HT1080 (cell line): ENCODE measurements at regions not wholly inside any gene's neighbourhood (a gene's known extent, or its start where the extent isn't known, plus 50 kb on each side); places are given as distances from the start of the nearest gene placed in this dataset.

Experiments
- DNase-seq: peaks from one replicate; pipeline ENCODE4 v3.0.0-alpha.2; 2015; ENCODE audit warnings: low read depth

- no peak for DNase-seq
Observed at GRCh38 chr1:103353391-103353790, 172.1 kb upstream of the RNPC3 start.

- no peak for DNase-seq
Observed at GRCh38 chr1:103348136-103348535, 177.4 kb upstream of the RNPC3 start.

- no peak for DNase-seq
Observed at GRCh38 chr1:103344930-103345329, 180.6 kb upstream of the RNPC3 start.

- DNase-seq = no peak
Observed at GRCh38 chr1:103341377-103341880, 184.1 kb upstream of the RNPC3 start.

GRCh38 chr1:103337779-103338178, 187.7 kb upstream of the RNPC3 start:
- no peak for DNase-seq

GRCh38 chr1:103336408-103336807, 189.1 kb upstream of the RNPC3 start:
- DNase-seq = no peak

- no peak for DNase-seq
Observed at GRCh38 chr1:103333141-103333540, 192.4 kb upstream of the RNPC3 start.

GRCh38 chr1:103327054-103327719, 198.3 kb upstream of the RNPC3 start:
- DNase-seq = no peak

GRCh38 chr1:103326595-103326994, 198.9 kb upstream of the RNPC3 start:
- no peak for DNase-seq

- no peak for DNase-seq
Observed at GRCh38 chr1:103309786-103310185, 201.5 kb upstream of the COL11A1 start.

- DNase-seq = no peak
Observed at GRCh38 chr1:103307751-103308150, 199.4 kb upstream of the COL11A1 start.

- DNase-seq = no peak
Observed at GRCh38 chr1:103283841-103284669, 175.7 kb upstream of the COL11A1 start.

GRCh38 chr1:103283371-103283770, 175.0 kb upstream of the COL11A1 start:
- no peak for DNase-seq

GRCh38 chr1:103275725-103276124, 167.4 kb upstream of the COL11A1 start:
- DNase-seq = no peak

- DNase-seq = no peak
Observed at GRCh38 chr1:103274886-103275285, 166.6 kb upstream of the COL11A1 start.

- no peak for DNase-seq
Observed at GRCh38 chr1:103273106-103273505, 164.8 kb upstream of the COL11A1 start.

- peak; percentile 65 for DNase-seq
Observed at GRCh38 chr1:103271471-103271870, 163.1 kb upstream of the COL11A1 start.

- no peak for DNase-seq
Observed at GRCh38 chr1:103267893-103268292, 159.6 kb upstream of the COL11A1 start.

- no peak for DNase-seq
Observed at GRCh38 chr1:103267266-103267665, 158.9 kb upstream of the COL11A1 start.

GRCh38 chr1:103266036-103266435, 157.7 kb upstream of the COL11A1 start:
- no peak for DNase-seq

GRCh38 chr1:103265551-103265950, 157.2 kb upstream of the COL11A1 start:
- DNase-seq = no peak

- DNase-seq = no peak
Observed at GRCh38 chr1:103259982-103260381, 151.7 kb upstream of the COL11A1 start.

GRCh38 chr1:103256490-103256889, 148.2 kb upstream of the COL11A1 start:
- DNase-seq = peak; percentile 48
